Activated T-cell treated with anti-CD3 and anti-CD28 coated beads for 48 hours (primary cell): ENCODE measurements at regions not wholly inside any gene's neighbourhood (a gene's known extent, or its start where the extent isn't known, plus 50 kb on each side); places are given as distances from the start of the nearest gene placed in this dataset.

Experiments
- DNase-seq: peaks from one replicate; pipeline ENCODE4 v3.0.0-alpha.2; 2020; ENCODE audit warnings: low read depth

DNA sequence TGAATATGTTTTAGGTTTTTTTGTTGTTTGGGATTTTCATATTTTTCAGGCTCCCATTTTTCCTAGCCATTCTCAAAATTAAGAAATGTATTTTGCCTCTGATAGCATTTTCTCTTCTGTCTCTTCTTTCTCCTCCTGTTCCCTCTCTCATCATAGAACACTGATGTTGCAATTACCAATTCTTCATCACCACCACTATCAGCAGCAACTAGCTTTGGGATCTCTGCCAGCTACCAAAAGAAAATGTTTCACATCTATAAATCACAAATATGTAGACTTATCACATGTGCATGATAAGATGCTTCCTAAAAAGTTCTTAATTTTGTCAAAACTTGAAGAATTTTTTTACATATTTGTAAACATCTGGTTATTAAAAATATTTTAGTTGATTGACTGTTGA is 887.1 kb downstream of the MAT2B start:
- DNase-seq, result no peak

- DNase-seq, result no peak
Observed at GRCh38 chr5:164394686-164395194, 889.3 kb downstream of the MAT2B start.

GRCh38 chr5:164412531-164412930 is 907.1 kb downstream of the MAT2B start:
- no peak for DNase-seq

DNA sequence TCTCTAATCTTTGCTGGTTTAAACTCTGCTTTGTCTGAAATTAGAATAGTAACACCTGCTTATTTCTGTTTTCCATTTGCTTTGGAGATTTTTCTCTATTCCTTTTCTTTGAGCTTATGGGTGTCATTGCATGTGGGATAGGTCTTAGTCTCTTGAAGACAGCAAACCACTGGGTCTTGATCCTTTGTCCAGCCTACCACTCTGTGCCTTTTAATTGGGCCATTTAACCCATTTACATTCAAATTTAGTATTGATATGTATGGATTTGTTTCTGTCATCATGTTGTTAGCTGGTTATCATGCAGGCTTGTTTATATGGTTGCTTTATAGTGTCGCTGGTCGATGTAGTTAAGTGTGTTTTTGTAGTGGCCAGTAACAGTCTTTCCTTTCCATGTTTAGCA is 914.7 kb downstream of the MAT2B start:
- no peak for DNase-seq

- no peak for DNase-seq
Observed at GRCh38 chr5:164422400-164422799, 917.0 kb downstream of the MAT2B start.

GRCh38 chr5:164431634-164432304 is 926.4 kb downstream of the MAT2B start:
- no peak for DNase-seq

GRCh38 chr5:164433106-164433870 is 927.9 kb downstream of the MAT2B start:
- DNase-seq, result no peak

DNA sequence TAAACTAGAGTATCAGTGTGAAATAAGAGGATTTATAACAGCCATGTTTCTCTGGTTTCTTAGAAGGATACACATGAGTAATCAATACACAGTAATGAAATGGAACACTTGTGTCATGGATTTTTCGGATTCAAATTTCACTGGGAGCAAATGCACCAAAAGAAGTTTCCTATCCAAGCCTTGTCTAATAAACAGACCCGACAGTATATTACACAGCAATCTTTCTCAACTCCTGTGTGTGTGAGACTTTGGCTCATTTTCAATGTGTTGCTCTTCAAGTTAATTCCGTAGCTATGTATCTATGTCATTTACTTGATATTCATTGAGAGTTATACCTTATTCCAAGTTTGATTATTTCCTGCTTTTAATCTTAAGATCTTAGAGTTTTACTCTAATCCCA is 930.2 kb downstream of the MAT2B start:
- DNase-seq, result no peak

- no peak for DNase-seq
Observed at GRCh38 chr5:164439799-164440198, 934.4 kb downstream of the MAT2B start.

DNA sequence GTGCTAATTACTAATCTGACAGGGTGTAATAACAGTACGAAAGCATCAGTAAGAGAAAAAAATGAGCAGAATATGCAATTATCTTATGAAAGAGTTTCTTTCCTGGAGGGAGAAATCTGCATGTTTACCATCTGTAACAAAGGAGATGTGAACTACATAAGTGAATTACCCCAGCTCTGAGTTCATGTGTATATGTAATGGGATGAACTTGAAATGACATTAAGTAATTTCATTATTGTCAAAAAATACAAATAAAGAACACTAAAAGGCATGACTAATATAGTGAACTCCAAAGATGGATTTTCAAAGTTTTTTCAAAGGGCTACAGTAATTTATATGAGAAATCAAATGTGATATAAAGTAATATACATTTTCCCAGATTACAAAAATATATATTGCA is 944.0 kb downstream of the MAT2B start:
- DNase-seq, result no peak

DNA sequence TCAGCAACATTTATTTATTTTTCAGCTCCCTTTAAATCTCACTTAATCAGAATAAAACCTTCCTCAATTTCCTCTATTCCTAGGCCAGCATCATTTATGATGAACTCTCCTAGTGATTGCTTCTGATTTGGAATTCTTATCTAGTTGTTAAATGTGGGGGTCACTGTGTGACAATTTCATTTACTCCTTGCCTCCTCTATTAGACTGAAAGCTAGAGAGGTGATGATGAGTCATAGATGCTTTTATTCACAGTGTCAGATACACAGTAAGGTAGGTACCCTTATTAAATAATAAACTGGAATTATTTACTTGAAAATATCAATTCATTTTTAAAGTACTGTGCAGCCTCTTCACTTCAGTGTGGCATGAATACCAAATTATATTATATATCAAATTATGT is 960.6 kb downstream of the MAT2B start:
- DNase-seq, result no peak

GRCh38 chr5:164470312-164470711 is 964.9 kb downstream of the MAT2B start:
- DNase-seq, result no peak

DNA sequence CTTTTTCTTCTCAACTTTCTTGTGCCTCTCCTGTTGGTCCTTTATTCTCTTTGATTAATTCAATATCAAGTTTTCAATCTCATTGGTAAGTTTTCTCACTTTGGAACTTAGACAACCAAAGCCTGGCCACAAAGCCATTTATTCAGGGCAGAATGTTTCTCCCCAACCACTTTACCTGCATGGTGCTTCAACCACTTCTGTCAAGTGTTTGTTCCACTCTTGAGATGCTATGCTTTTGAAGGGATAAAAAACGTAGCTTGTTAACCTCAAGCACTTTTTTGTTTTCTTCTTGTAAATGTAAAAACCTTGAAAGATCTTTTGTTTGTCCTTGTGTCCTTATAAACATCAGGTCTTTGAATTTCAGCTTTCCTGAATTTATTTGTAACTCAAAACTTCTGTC is 966.7 kb downstream of the MAT2B start:
- DNase-seq, result no peak

GRCh38 chr5:164475339-164475977 is 970.0 kb downstream of the MAT2B start:
- no peak for DNase-seq

DNA sequence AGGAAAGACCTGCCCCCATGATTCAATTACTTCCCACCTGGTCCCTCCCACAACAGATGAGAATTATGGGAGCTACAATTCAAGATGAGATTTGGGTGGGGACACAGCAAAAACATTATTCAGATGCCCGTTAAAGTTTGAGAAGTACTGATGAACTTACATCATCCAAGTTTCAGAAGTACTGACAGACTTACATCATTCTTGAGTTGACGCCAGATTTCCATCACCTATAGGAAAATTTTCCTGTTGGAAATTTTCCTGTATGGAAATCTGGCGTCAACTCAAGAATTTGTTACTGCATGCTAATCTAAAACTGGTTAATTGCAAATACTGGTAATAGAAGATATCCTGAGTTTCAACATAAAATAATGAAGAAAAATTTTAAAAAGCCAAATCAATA is 975.9 kb downstream of the MAT2B start:
- DNase-seq, result no peak

DNA sequence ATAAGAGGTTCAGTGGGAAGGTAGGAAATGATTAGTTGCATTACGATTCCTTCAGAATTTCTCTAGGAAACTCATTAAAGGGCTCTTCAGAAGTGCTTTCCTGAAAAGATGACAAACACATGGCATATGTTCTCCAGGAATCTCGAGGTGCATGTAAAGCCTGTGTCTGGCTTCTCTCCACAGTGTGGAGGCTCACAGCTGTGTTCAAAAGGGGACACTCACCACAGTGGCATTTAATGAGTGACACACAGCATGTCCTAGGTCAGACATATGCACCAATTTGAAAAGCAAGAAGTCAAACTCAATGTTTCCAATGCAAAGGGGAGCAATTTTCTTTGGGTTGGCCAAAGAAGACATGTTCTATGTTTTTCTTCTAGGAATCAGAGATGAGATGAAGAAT is 976.9 kb downstream of the MAT2B start:
- DNase-seq, result no peak

- no peak for DNase-seq
Observed at GRCh38 chr5:164484948-164485347, 979.5 kb downstream of the MAT2B start.

DNA sequence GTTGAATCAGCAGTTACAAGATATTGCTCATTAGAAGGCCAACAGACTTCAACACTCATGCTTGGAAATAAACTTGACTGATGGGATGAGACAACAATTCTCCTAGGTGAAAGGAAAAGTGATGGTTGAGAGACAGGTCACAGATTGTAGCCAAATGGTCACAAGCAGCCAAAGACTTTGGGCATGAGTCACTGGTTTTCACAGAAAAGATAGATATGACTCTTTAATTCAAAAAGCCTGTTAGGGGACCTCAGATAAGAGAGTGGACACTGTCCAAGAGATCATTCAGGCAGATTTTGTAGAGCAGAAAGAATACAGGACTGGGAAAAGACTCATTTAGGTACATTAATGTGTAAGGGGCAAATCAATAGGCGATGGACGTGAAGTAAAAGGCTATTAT is 982.5 kb downstream of the MAT2B start:
- no peak for DNase-seq

- DNase-seq, result no peak
Observed at GRCh38 chr5:164497311-164498064, 992.1 kb downstream of the MAT2B start.

DNA sequence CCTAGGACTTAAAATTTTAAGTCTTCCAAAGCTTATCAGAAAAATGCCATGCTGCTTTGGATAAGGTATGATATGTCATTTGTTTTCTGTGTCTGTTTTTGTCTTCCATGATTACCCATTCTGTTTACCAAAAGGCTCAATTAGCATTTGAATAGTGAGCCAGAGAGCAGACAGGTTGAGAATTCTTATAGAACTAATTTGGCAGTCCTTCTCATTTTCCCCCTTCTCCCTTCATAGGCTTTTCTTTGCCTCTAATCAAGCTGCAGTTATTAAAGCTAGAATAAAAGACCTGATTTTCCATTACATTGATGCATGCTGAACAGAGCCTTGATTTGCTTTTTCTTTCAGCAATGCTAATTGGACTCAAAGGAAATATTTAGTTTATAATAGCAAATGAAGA is 993.0 kb downstream of the MAT2B start:
- DNase-seq, result no peak

DNA sequence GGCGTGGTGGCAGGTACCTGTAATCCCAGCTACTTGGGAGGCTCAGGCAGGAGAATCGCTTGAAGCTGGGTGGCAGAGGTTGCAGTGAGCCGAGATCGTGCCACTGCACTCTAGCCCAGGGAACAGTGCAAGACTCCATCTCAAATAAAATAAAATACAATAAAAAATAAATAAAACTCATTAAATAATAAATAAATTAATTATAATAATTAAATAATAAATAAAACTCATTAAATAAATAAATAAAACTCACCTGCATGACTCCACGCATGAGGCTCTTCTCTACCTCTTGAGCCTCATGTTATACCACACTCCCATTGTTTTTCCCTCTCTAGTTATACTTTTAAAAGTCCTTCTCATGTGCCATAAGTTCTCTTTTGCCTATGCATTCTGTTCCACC is 995.4 kb downstream of the MAT2B start:
- DNase-seq, result no peak

DNA sequence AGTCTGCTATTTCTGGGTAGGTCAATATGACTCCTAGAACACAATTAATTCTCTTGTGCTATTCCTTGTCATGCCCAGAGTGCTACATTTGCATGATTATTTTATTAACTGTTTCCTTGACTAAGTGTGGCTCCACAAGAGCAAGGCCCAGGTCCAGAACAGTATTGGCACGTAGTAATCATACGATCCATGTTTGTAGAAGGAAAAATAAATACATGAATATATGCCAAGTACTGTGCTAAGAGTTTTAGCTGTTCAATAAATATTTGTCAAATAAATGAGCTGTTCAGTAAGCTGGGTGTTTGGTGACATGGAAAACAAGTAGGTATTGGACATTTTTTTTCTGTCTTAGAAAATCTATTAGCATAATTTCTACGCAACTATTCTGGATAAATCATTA is 995.9 kb downstream of the MAT2B start:
- no peak for DNase-seq
